Endodermal cell (in vitro differentiated cells): ENCODE measurements at regions not wholly inside any gene's neighbourhood (a gene's known extent, or its start where the extent isn't known, plus 50 kb on each side); places are given as distances from the start of the nearest gene placed in this dataset.

ENCODE experiments used
- DNase-seq: peaks from one replicate; pipeline ENCODE4 v3.0.0-alpha.2; 2017
- H3K27ac ChIP-seq: 2 replicates; pipeline ENCODE4 v1.5.1; 2013; ENCODE audit warnings: mild to moderate bottlenecking, low read depth, low read length, moderate library complexity
- H3K27me3 ChIP-seq: 2 replicates; pipeline ENCODE4 v1.6.1; 2013; ENCODE audit warnings: mild to moderate bottlenecking, low read length, moderate library complexity; ENCODE audit not compliant: insufficient read depth, control insufficient read depth, poor library complexity, severe bottlenecking
- H3K36me3 ChIP-seq: 2 replicates; pipeline ENCODE4 v1.7.0; 2013; ENCODE audit warnings: mild to moderate bottlenecking, low read length, moderate library complexity; ENCODE audit not compliant: control insufficient read depth, insufficient read depth
- H3K4me1 ChIP-seq: one replicate; pipeline ENCODE4 v1.7.0; 2013; ENCODE audit warnings: low read length; ENCODE audit not compliant: control insufficient read depth, insufficient read depth
- H3K4me3 ChIP-seq: 2 replicates; pipeline ENCODE4 v1.5.1; 2013; ENCODE audit warnings: mild to moderate bottlenecking, low read length, moderate library complexity
- H3K9ac ChIP-seq: 2 replicates; pipeline ENCODE4 v1.6.1; 2013; ENCODE audit warnings: mild to moderate bottlenecking, low read length, moderate library complexity; ENCODE audit not compliant: poor library complexity, severe bottlenecking; ENCODE audit errors: extremely low read depth
- H3K9me3 ChIP-seq: 2 replicates; pipeline ENCODE4 v1.6.1; 2013; ENCODE audit warnings: mild to moderate bottlenecking, low read length, moderate library complexity; ENCODE audit not compliant: control insufficient read depth
- H3K27ac Mint-ChIP-seq: 2 replicates; pipeline ENCODE4 v1.8.0; 2020; ENCODE audit warnings: mixed read lengths
- H3K27me3 Mint-ChIP-seq: 2 replicates; pipeline ENCODE4 v1.8.0; 2021; ENCODE audit warnings: mild to moderate bottlenecking, mixed read lengths; ENCODE audit not compliant: insufficient read depth
- H3K36me3 Mint-ChIP-seq: 2 replicates; pipeline ENCODE4 v1.8.0; 2020; ENCODE audit warnings: low read depth, mixed read lengths
- H3K4me1 Mint-ChIP-seq: 2 replicates; pipeline ENCODE4 v1.8.0; 2020; ENCODE audit warnings: mixed read lengths
- H3K4me3 Mint-ChIP-seq: 2 replicates; pipeline ENCODE4 v1.8.0; 2020; ENCODE audit warnings: mild to moderate bottlenecking, moderate library complexity, mixed read lengths
- H3K9me3 Mint-ChIP-seq: 2 replicates; pipeline ENCODE4 v1.8.0; 2020; ENCODE audit warnings: mild to moderate bottlenecking, mixed read lengths
- WGBS, 2 experiments: methylation state at CpG; one replicate each; pipeline versions ENCODE4 v1.1.5 to v1.1.7; 2013; ENCODE audit warnings: missing lambda C conversion rate in 2 of 2, mixed read lengths in 1 of 2; ENCODE audit not compliant: insufficient coverage in 1 of 2, insufficient read length in 1 of 2; 5-methylcytosine and 5-hydroxymethylcytosine counted together
- TF ChIP-seq, protein P1 (sequence below): fragments of 200-600 bp; sonication (generic); conservative IDR thresholded peaks from 2 replicates; pipeline ENCODE4 v1.5.0; 2021; ENCODE audit warnings: antibody characterized with exemption, mild to moderate bottlenecking

DNA sequence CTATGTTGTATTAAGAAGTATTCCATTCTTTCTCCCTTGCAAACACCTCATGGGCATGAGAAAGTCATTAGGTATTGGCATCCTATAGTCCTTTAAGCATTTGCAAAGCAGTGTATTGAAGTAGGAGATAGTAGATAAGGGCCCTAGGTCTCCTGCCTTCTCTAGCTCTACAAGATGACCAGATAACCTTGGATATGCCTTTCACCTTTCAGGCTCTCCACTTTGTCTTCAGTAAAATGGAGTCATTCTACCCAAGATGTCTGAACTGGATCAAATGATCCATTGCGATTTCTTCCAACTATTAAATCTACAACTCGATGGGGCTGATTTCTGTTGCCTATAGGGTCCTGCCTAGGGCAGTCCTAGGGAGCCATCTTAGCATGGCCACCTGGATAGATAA is 132.1 kb upstream of the BTG1 start:
- no peak overlapping the region for H3K4me3 ChIP-seq
- Mint-ChIP-seq H3K36me3 (no peaks in the 10 kb centered on the region), H3K9me3 (no peaks in the 10 kb centered on the region), H3K4me3 (no peak overlapping the region), H3K27ac (no peak overlapping the region), H3K4me1 (no peaks in the 10 kb centered on the region), H3K27me3 (peaks cover 4% of the 10 kb centered on the region)
- TF ChIP-seq, protein P1, sequence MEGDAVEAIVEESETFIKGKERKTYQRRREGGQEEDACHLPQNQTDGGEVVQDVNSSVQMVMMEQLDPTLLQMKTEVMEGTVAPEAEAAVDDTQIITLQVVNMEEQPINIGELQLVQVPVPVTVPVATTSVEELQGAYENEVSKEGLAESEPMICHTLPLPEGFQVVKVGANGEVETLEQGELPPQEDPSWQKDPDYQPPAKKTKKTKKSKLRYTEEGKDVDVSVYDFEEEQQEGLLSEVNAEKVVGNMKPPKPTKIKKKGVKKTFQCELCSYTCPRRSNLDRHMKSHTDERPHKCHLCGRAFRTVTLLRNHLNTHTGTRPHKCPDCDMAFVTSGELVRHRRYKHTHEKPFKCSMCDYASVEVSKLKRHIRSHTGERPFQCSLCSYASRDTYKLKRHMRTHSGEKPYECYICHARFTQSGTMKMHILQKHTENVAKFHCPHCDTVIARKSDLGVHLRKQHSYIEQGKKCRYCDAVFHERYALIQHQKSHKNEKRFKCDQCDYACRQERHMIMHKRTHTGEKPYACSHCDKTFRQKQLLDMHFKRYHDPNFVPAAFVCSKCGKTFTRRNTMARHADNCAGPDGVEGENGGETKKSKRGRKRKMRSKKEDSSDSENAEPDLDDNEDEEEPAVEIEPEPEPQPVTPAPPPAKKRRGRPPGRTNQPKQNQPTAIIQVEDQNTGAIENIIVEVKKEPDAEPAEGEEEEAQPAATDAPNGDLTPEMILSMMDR = no peak
- H3K9me3 ChIP-seq = no peaks in the 10 kb centered on the region
- 87% methylated on average over 1 of the region's 2 CpGs; no CpG with 5 or more reads in 1 of the 2 experiments for WGBS, 2 experiments
- no peak overlapping the region for H3K27ac ChIP-seq
- peaks cover 3% of the 10 kb centered on the region for H3K4me1 ChIP-seq
- no peak overlapping the region for H3K9ac ChIP-seq
- H3K27me3 ChIP-seq = no peaks in the 10 kb centered on the region
- DNase-seq = no peak
- no peaks in the 10 kb centered on the region for H3K36me3 ChIP-seq

DNA sequence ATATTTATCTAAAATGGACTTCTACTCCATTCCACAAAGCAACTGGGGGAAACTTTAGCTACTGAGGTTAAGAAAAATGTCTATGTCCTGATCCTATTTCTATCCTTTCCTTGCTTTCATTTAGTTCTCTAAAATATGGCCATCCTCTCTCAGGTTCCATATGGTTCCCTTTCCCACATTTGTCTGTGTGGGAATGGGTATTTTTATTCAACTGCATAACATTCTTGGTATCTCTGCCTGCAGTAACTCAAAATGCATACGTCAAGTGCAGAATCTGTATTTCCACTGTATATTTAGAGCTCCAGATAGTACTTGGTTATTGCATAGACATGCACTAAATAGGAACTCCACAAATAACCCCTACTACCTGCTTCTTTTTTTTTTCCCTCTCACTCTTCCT is 130.6 kb upstream of the BTG1 start:
- H3K9ac ChIP-seq = no peak overlapping the region
- TF ChIP-seq, protein P1 = no peak
- no peaks in the 10 kb centered on the region for H3K9me3 Mint-ChIP-seq
- H3K36me3 Mint-ChIP-seq = no peaks in the 10 kb centered on the region
- H3K27me3 Mint-ChIP-seq = peaks cover 4% of the 10 kb centered on the region
- H3K4me1 ChIP-seq = peaks cover 3% of the 10 kb centered on the region
- H3K27ac Mint-ChIP-seq = no peak overlapping the region
- no peak for DNase-seq
- no peak overlapping the region for H3K4me3 ChIP-seq
- H3K27ac ChIP-seq = no peak overlapping the region
- WGBS, 2 experiments = 76 to 100% methylated on average over 1 of the region's 1 CpG
- no peak overlapping the region for H3K4me3 Mint-ChIP-seq
- H3K27me3 ChIP-seq = no peaks in the 10 kb centered on the region
- H3K36me3 ChIP-seq = no peaks in the 10 kb centered on the region
- peaks cover 3% of the 10 kb centered on the region for H3K4me1 Mint-ChIP-seq
- no peaks in the 10 kb centered on the region for H3K9me3 ChIP-seq

DNA sequence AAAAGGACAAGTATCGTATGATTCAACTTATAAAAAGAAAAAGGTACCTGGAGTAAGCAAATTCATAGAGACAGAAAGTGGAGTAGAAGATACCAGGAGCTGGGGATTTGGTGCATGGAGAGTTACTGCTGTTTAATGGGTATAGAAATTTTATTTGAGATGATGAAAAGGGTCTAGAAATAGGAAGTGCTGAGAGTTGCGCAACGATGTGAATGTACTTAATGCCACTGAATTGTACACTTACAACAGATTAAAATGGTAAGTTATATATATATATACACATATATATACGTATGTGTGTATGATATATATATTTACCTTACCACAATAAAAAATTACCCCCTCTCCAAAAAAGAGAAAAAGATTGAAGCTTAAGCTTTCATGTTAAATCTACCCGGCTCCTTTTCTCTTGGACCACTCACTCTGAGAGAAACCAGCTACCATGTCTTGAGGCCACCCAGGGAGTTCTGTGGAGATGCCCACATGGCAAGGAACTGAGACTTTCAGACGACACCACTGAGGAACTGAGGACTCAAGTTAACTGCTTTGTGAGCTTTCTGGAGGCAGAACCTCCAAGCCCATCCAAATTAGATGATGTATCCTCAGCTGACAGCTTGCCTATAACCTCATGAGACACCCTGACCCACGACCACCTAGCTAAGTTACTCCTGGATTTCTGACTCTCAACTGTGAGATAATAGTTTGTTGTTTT is 130.0 kb upstream of the BTG1 start:
- Mint-ChIP-seq H3K36me3 (no peaks in the 10 kb centered on the region), H3K27me3 (peaks cover 4% of the 10 kb centered on the region), H3K27ac (no peak overlapping the region), H3K9me3 (no peaks in the 10 kb centered on the region), H3K4me3 (no peak overlapping the region), H3K4me1 (peaks cover 3% of the 10 kb centered on the region)
- H3K36me3 ChIP-seq = no peaks in the 10 kb centered on the region
- no peaks in the 10 kb centered on the region for H3K9me3 ChIP-seq
- peaks cover 4% of the 10 kb centered on the region for H3K27me3 ChIP-seq
- no peak overlapping the region for H3K9ac ChIP-seq
- H3K27ac ChIP-seq = no peak overlapping the region
- TF ChIP-seq, protein P1 = no peak
- 68 to 100% methylated on average over 1 to 4 of the region's 7 CpGs for WGBS, 2 experiments
- DNase-seq = no peak
- peaks cover 3% of the 10 kb centered on the region for H3K4me1 ChIP-seq
- no peak overlapping the region for H3K4me3 ChIP-seq
